ENCODE measurements at regions not wholly inside any gene's neighbourhood (a gene's known extent, or its start where the extent isn't known, plus 50 kb on each side); places are given as distances from the start of the nearest gene placed in this dataset.

DNA sequence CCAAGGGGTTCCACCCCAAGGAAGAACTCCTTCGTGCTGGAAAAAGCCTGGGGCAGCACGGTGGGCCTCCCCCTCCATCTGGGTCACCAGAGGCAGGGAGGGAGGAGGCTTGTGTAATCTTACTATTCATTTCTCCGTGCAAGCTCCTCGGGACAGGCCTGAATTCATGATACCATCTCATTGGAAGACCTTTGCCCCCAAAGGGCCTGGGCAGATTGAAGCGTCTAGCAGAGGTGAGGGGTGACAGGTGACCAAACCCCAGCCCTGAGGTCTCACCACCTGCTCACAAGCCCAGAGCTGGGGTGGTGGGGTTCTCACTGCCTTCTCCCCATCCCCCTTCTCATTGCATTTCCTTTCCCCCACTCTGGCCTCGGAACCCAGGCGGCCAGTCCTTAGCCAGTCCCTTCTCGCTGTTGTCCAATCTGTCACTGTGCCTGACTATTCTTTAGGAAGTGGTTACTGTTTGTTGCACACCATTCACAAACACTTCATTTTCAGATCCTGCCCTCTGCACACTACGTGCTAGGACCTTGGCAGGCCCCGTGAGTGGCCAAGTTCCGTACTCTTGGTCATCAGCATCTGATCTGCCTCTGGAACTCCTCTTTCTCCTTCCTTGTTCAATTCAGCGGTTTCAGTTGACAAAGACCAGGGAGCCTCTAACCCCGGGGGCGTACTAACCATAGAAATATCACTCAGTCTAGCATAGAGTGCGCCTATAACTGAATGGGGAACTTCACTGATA lies 137.1 kb downstream of the LY86 start:
- no peak for TF ChIP-seq ZNF384 (IDR thresholded peaks at IDR 0.05)
- no peak for TF ChIP-seq NFRKB (IDR thresholded peaks at IDR 0.05)
- TF ChIP-seq SP1 (IDR thresholded peaks at IDR 0.05), result no peak
- TF ChIP-seq, protein P1, sequence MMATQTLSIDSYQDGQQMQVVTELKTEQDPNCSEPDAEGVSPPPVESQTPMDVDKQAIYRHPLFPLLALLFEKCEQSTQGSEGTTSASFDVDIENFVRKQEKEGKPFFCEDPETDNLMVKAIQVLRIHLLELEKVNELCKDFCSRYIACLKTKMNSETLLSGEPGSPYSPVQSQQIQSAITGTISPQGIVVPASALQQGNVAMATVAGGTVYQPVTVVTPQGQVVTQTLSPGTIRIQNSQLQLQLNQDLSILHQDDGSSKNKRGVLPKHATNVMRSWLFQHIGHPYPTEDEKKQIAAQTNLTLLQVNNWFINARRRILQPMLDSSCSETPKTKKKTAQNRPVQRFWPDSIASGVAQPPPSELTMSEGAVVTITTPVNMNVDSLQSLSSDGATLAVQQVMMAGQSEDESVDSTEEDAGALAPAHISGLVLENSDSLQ (IDR thresholded peaks at IDR 0.05), result no peak
- TF ChIP-seq ELF4 (IDR thresholded peaks at IDR 0.05), result no peak
- no peak for TF ChIP-seq BHLHE40 (IDR thresholded peaks at IDR 0.05; ENCODE audit: borderline replicate concordance)
- TF ChIP-seq ARNT (IDR thresholded peaks at IDR 0.05), result no peak
- TF ChIP-seq HDGF (IDR thresholded peaks at IDR 0.05; ENCODE audit: borderline replicate concordance), result no peak
- TF ChIP-seq FOXK2 (IDR thresholded peaks at IDR 0.05), result no peak
- no peak for TF ChIP-seq TARDBP (IDR thresholded peaks at IDR 0.05)

Measured in HEK293T (cell line).